RPMI8226 (cell line): ENCODE measurements at regions not wholly inside any gene's neighbourhood (a gene's known extent, or its start where the extent isn't known, plus 50 kb on each side); places are given as distances from the start of the nearest gene placed in this dataset.

ENCODE experiments used
- DNase-seq: peaks from one replicate; pipeline ENCODE4 v3.0.0-alpha.2; 2015

DNA sequence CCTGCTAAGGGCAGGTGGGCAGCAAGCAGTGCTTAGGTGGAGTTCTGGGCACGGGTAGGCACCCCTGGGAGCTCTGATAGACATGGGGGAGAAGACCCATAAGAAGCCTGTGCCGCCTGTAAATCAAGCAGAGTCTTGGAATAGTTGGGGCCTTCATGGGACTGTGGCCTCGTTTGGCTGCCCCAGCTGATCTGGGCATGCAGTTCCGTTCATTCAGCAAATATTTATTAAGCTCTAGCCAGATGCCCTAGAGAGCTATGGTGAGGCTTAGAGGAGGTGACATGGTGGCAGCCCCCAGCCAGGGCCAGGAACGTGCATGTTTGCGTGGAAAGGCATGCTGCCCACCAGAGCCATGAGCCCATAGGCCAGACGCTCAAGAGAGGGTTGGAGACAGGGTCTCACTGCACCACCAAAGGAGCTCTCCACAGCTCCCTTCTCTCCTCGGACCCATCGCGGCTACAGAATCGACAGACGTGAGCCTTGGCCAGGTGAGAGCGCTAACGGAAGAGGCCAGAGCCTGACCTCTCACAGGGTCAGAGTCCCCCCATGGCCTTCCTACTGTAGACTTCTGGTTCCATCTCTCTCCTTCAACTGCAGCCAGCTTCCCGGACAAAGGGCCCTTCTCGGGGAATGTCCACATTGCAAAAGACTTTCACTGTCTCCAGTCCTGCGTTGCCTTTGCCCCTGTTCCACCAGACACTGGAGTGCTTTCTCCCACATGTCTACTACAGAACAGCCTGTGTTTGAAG lies 135.7 kb downstream of the INHBB start:
- DNase-seq = no peak

DNA sequence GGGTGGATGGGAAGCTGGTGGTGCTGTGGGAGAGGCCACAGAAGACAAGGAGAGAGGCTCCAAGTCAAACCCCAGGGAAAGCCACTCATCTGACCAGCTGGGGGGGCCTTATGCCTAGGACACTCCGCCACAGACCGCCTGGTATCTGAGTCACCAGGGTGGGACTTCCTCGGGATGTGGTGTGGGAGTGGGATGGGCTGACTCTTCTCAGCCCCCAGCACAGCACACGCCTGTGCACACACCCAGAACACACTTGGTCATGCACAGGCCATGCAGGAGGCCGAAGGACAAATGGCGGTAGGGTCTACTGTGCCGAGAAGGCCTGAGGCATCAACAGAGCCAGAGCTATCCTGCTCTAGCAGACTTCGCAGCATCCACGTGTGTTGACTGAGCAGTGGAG lies 136.4 kb downstream of the INHBB start:
- no peak for DNase-seq

DNA sequence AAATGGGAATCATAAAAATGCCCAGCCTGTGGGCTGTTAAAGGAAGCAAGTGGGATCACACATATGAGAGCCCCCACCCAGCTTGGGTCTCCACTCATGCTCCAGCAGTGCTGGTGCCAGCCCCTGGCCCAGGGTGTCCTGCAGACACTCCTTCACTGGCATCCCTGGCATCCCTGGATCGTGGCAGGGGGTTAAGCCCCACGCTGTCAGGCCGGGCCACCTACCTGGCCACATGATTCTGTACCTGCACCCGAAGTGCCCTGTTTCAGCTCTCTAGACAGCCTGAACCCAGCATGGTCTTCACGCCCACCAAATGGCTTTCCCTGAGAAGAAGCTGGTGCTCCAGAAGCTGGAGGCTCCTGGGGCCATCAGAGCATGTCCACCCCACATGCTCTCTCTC lies 137.4 kb downstream of the INHBB start:
- DNase-seq = no peak

DNA sequence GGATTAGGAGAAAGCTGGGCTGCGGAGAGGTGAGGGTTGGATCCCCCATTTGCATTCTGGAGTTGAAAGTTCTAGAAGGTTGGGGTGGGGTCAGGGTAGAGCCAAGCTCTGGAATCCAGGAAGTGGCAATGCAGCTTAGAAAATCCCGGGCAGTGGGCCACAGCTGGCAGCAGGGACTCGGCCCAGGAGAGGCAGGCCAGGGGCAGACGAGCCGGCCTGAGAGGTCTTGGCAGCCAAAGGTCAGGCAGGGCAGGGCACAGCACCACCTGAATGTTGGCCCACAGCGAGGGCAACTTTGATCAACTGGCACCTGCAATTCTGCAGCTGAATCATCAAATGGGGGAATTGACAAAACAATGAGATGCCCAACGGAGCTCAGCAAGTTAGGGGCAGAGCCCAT lies 139.2 kb downstream of the INHBB start:
- no peak for DNase-seq

DNA sequence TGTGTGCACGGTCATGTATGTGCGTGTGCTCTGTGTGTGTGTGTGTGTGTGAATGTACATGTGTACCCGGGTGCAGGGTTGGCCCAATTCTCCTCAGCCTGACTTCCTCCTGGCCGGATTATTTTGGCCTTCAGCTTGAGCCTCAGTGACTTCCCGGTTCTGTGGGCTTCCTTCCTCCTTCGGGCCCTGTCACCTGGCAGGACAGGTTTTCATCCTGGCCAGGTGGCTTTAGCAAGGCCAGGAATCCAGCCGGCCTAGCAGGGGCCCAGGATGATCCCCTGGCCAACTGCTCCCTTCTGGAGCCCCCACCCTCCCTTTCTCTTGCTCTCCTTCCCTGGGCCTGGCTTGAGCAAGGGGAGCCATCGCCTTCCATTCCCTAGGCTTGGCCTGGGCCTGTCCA lies 140.5 kb downstream of the INHBB start:
- no peak for DNase-seq

DNA sequence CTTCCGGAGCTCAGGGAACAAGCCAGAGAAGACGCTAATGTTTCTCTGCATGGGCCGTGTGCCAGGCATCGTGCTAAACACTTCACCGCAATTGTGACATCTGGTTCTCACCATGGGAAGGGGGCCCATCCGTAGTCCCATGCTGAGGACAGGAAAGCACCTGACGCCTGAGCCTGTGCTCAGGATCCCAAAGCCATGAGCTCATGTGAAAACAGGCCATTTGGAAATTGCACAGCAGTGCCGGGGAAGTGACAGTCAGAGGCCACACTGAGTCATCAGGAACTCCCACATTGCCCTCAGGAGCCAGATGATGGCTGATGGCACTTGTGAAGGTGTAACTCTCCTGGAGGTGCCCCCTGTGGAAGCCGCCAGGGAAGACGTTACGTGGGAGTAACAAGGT lies 141.0 kb downstream of the INHBB start:
- DNase-seq = no peak

DNA sequence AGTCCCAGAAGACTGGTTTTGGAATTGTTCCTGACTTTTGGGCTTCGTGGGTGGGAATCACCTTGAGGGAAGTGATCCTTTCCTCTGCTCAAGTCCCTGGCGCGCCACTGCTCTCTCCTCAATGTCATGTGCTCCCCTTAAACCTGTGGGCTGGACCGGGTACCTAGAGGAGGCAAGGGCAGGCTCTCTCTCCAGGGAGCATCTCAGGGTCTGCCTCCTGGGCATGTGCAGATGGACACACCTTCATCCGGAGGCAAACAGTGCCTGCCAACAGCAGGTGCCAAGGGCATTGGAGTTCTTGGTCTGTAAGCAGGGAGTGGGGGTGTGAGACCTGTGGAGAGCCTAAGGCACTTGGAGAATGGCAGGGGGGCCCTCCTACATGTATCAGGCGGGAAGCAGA lies 142.6 kb downstream of the INHBB start:
- DNase-seq = no peak

DNA sequence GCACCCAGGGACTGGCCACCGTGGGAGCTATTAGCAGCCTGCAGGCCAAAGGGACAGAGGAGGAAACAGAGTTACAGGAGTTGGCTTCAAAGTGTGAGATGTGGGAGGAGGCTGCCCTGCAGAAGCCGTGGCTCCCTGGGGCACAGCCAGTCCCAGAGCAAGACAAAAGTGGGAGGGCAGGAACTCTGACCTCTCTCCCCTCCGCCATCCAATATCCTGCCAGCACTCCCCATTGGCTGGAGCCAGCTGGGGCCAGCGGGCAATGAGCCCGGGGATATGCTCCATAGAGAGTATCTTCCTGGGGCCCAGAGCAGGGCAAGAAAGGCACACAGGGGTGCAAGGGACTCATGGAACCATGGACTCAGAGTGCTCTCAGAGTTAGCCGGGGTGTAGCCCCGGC lies 143.1 kb downstream of the INHBB start:
- DNase-seq = no peak

DNA sequence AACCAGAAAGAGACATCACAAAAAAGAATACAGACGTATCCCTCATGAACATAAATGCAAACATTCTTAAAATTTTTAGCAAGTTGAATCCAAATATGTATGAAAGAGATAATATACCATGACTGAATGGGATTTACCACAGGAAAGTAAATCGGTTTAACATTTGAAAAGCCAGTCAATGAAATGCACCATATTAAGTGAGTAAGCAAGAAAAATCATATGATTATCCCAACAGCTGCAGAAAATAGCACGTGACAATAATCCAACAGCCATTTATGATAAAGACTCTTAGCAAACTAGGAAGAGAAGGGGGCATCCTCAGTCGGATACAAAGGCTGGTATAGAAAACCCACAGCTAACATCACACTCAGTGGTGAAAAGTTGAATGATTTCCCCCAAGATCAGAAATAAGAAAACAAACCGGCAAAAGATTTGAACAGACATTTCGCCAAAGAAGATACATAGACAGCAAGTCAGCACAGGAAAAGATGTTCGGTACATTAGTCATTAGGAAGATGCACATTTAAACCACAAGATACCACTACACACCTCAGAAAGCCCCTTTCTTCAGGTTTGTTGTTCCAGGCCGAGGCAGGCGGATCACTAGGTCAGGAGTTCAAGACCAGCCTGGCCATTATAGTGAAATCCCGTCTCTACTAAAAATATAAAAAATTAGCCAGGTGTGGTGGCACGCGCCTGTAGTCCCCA lies 144.3 kb downstream of the INHBB start:
- DNase-seq = no peak

DNA sequence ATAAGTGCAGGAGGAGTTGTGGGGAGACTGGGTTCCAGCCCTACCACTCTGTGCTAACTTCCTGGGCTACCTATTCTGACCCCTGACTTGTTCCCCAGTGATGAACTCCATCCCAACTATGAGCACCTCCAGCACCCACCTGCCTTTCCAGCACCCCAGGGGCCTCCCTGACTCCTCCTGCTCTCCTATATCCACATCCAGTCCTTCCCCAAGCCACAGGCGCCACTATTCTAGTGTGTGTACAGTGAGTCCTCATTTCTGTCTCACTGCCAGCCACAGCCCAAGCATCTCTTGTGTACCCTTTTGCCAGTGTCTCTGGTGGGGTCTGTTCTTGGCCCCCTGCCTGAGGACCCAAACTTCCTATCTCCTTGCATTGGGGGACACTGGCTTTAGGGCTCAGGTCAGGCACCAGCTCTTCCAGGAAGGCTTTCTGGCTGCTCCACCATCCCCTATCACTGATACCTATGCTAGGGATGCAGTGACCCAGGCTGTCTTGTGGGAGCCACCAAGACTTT lies 145.2 kb downstream of the INHBB start:
- no peak for DNase-seq

DNA sequence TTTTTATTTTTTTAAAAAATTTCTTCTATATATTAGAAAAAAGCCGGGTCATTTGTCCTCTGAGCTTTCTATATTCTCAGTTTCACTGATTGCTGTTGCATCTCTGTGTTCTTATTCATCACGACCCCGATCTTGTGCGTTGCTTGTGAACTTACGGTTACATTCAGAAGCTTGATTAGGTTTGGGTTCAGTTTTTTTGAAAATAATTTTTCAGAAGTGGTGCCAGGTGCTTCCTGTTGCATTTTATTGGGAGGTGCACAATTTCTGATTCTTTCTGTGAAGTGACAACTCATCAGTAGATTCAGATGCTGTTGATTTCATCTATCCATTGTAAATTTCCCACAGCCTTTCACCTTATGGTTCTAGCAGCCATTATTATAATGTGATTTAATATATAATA lies 147.3 kb downstream of the INHBB start:
- no peak for DNase-seq

DNA sequence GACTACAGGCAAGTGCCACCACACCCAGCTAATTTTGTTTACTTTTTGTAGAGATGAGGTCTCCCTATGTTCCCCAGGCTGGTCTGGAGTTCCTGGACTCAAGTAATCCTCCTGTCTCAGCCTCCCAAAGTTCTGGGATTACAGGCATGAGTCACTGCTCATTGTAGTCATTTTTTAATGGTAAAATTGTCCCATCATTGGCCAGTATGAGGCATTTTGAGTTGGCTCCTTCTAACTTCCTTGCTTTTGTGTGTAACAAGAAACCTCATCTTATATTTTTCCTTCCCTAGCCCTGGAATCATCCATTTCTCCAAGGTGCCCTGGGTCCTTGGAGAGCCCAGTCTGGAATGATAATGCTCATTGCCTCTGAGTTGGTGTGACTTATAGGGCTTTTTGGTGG lies 148.5 kb downstream of the INHBB start:
- no peak for DNase-seq

DNA sequence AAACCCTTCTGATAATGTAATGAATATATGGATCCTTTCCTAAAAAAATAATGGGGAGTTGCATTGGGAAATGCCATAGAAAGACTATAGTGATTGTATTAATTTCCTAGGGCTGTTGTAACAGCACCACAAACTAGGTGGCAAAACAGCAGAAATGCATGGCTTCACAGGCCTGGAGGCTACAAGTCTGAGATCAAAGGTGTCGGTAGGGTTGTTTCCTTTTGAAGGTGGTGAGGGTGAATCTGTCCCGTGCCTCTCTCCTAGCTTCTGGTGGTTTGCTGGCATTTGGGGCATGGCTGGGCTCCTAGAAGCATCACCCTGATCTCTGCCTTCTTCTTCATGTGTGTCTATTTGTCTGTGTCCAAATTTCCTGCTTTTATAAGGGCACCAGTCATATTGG lies 149.7 kb downstream of the INHBB start:
- no peak for DNase-seq

DNA sequence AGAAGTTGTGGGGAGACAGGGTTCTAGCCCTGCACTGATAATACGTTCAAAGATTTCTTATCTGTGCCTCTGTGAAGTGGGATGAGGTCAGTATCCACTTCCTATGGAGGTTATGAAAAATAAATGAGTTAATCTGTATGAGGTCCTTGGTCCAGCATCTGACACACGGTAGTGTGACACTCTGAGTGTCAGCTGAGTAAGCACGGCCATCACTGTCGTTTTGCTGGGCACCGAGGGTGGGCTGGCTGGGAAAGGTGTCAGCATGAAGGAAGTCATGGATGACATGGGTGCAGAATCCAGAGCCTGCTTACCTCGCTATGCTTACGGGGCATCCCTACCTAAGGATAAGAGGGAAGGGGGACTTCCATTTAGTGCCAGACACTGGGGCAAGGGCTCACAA lies 150.3 kb downstream of the INHBB start:
- no peak for DNase-seq

DNA sequence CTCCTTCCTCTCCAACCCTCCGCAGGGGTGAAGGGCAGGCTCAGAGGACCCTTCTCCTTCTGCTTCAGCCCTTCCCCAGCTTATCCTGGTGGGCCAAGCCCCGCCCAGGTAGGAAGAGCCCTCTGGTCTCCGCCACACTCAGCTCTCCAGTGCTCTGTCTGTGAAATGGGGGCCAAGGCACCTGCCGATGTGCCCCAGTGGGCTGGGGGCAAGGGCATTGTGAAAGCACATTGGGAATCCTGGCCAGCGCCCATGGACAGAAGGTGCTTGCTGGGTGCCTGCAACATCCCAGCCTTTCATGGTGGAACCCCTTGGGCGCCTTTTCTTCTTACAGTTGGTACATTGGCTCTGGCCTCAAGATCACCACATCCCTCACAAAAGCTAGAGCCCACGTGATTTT lies 150.8 kb downstream of the INHBB start:
- DNase-seq = no peak

DNA sequence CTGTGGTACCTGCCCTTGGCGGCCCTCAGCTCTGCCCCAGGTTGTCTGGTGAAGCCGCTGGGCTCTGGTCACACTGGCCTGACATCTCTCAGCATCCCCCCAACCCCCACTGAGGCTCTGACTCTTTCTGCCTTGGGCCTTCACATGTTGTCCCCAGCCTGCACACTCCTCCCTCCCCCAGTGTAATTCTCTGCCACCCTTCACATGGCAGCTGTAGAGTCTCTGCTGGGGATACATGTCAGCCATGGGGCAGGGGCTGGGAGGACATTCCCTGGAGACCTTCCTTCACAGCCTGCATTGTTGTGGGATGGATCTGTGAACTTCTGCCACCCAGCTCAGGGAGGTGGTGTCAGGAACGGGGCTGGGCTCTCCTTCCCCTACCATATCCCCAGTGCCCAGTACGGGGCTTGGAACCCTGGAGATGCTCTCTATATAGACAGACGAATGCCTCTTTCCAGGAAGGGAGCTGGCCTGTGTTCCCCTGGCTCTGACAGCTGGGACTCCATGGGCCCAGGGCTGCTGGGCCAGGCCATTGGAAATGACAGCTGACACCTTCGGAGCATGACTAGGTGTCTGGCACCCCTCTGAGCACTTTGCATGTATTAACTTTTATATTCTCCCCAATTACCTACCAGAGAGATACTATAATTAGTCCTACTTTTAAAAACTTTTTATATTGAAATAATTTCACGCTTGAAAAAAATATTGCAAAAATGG lies 151.5 kb downstream of the INHBB start:
- no peak for DNase-seq

DNA sequence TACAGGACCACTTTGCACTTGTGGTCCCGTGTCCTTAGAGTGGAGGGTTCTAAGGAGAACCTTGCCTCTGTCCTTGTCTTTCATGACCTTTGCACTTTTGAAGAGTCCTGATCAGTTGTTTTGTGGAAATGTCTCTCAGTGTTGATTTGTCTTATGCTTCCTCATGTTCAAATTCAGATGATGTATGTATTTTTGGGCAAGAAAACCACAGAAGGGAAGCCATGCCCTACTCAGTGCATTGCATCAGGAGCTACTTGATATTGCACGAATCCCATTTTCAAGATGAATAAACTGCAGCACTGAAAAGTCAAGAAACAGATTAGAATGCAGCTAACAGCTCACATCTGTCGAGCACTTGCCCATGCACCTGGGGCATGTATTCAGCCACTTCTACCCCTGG lies 152.2 kb downstream of the INHBB start:
- no peak for DNase-seq

DNA sequence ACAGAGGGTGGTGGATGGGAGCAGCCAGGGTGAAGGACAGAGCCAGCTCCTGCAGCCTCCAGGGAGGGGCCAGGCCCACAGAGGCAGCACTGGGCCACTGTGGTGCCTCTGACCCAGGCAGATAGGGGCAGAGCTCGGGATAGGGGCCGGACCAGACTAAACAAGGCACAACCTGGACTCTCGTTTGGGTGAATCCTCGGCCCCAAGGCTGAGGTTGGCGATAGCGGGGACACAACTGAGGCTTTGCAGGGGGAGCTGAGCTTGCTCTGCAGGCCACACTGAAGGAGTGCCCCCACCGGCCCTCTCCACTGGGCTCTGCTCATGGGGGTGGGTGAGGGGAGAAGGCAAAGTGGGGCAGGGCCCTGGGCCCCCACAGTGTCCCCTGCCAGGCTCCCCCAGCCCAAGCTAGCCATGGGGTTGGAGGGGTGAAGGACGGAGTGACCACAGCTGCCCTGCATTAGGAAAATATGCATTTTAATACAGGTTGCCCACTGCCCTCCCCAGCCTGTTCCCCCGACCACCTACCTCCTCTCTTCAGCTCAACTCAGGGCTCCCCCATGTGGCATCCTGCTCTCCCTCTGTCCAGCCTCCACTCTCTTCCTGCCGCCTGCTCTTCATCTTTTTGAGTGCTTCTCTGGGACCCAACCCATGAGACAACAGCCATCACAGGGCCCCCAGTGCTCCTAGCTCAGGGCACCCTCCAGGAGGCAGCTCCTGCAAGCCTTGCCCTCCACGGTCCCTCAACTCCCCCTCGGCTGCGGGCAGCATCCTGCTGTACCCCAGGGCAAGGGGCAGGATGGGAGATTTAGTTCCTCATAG lies 152.8 kb downstream of the INHBB start:
- DNase-seq = no peak

DNA sequence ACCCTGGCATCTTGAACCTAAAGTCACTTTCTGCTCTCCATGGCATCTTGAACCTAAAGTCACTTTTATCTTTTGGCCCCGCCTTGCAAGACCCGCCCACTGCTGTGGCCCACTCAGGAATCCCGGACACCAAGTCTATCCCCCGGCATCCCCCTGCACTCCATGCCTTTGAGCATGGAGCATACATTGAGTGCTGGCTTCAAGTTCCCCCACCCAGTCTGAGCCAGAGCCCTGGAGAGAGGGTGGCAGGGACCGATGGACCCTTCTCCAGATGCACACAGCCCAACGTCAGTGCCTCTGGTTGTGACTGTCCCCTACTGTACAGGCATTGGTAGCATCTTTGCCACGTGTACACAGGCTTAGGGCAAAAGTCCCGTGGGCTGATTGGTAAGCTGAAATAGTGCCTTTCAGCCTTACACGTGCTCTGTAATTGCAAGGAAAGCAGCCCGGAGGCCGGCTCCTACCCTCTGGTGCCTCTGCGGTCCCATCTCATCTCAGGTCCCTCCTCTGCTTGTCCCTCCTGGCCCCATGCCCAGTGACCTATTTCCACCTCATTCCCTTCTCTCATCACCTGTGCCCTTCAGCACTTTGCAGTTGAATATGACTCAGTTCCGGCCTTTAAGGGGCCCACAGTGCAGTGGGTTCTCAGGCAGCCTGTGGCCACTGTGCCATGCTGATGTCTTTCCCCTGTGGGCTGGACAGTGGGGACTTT lies 154.0 kb downstream of the INHBB start:
- peak; percentile 86 for DNase-seq

DNA sequence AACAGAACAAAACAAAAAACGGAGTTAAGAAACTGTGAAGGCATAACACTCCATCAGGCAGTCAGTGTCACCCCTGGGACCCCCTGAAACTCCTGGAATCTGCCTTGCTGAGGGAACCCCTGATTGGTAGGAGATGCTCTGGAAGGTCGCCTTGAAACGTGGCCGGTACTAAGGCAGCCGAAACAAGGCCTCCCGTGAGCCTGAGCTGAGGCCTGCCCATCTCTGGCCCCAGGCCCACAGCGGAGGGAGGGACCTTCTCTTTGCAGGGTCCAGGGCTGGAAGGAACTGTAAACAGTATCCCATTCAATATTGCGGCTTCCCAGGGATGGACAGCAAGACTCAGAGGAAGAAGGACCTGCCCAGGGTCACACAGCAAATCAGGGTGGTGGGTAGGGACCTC lies 155.7 kb downstream of the INHBB start:
- no peak for DNase-seq

DNA sequence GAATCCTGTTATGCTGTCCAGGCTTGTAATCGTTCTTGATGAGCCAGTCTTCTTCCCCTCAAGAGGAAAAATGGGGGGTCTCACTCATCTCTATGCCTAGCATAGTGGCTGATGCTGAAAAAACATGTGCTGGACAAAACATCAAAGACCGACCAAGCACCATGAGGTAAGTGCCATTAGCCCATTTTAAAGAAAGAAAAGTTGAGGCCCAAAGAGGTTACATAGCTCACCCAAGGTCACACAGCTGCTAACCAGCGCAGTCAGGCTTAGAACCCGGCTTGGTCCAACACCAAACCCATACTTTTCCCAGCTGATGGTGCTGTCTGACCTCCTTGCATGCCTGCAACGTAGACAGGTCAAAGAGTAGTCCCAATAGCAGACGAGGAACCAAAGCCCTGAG lies 156.4 kb downstream of the INHBB start:
- DNase-seq = no peak

DNA sequence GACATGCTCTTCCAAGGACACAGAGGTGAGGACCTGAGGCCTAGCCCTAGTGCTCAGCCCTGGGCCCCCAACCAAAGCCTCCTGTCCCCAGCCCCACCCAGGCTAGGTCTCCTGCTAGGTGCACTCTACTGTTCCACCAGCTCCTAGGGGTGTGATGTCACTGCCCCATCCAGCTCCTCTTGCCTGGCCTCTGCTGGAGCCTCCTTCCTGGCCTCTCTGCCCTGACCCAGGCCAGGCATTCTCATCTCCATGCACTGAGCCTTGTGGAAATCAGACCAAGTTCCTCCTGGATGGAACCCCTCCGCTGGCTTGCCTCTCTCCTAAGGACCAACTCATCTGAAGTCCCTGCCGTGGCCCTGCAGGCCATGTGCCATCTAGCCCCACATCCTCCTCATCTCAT lies 156.8 kb downstream of the INHBB start:
- DNase-seq = no peak
